Esophagus muscularis mucosa (tissue), 3 donors: ENCODE measurements at regions not wholly inside any gene's neighbourhood (a gene's known extent, or its start where the extent isn't known, plus 50 kb on each side); places are given as distances from the start of the nearest gene placed in this dataset.

Experiments
- POLR2AphosphoS5 ChIP-seq, 2 donors: sonication (generic); formaldehyde crosslinking; IDR thresholded peaks; one replicate each; pipeline ENCODE4 v1.6.1; 2017; ENCODE audit warnings: antibody characterized with exemption in 2 of 2
- TF ChIP-seq, protein P1 (sequence below), 3 experiments: fragments of 200-600 bp in 2 of 3; fragments of 450-650 bp in 1 of 3; sonication (generic) in 2 of 3; IDR thresholded peaks; one replicate each; pipeline ENCODE4 v1.5.1; 2017 to 2019; ENCODE audit warnings: antibody characterized with exemption in 3 of 3, mild to moderate bottlenecking in 2 of 3, moderate library complexity in 1 of 3

DNA sequence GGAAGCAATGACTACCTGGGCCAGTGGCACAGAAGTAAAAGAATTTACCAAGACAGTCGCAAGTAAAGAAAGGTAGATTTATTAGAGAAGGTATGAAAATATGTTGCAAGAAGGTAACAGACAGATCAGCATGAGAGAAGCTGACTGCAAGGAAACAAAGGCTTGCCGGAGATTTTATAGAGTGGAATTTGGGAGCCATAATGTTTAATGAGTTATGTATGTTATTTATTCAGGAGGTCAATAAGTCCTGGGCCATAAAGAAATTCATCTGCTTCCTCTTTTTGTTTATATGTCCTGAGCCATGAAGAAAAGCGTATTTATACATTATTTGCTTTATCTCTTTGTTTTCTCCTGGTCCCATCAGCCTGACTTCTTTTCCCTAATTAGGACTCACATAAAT lies 423.6 kb downstream of the PTH2R start:
- TF ChIP-seq, protein P1, sequence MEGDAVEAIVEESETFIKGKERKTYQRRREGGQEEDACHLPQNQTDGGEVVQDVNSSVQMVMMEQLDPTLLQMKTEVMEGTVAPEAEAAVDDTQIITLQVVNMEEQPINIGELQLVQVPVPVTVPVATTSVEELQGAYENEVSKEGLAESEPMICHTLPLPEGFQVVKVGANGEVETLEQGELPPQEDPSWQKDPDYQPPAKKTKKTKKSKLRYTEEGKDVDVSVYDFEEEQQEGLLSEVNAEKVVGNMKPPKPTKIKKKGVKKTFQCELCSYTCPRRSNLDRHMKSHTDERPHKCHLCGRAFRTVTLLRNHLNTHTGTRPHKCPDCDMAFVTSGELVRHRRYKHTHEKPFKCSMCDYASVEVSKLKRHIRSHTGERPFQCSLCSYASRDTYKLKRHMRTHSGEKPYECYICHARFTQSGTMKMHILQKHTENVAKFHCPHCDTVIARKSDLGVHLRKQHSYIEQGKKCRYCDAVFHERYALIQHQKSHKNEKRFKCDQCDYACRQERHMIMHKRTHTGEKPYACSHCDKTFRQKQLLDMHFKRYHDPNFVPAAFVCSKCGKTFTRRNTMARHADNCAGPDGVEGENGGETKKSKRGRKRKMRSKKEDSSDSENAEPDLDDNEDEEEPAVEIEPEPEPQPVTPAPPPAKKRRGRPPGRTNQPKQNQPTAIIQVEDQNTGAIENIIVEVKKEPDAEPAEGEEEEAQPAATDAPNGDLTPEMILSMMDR (IDR thresholded peaks at IDR 0.05), result no peak
- TF ChIP-seq POLR2AphosphoS5 (IDR thresholded peaks at IDR 0.05), result no peak
